HEK293 (cell line): ENCODE measurements at regions not wholly inside any gene's neighbourhood (a gene's known extent, or its start where the extent isn't known, plus 50 kb on each side); places are given as distances from the start of the nearest gene placed in this dataset.

ENCODE experiments used
- CTCF ChIA-PET: fragments of 350-600 bp; formaldehyde crosslinking; extraction: SDS; loops from one replicate; lab custom pipeline; 2021; ENCODE audit warnings: antibody characterized with exemption; lab: Yijun Ruan, JAX
- POLR2A ChIA-PET: fragments of 300-600 bp; formaldehyde crosslinking; extraction: SDS; loops from one replicate; lab custom pipeline; 2020; ENCODE audit warnings: antibody characterized with exemption, inconsistent platforms; lab: Yijun Ruan, JAX
- H3K27ac ChIP-seq: fragments of 200-500 bp; sonication (Bioruptor generic); 2 replicates; pipeline ENCODE4 v1.5.1; 2014; ENCODE audit warnings: low read depth, low read length, control low read depth, inconsistent platforms; ENCODE audit errors: extremely low read depth
- H3K36me3 ChIP-seq, 2 experiments: fragments of 200-500 bp in 1 of 2; sonication (Bioruptor generic) in 1 of 2; 1 replicate in 1 of 2; 2 replicates in 1 of 2; pipeline ENCODE4 v1.5.1; 2014 to 2017; ENCODE audit warnings: inconsistent platforms in 2 of 2, low read length in 2 of 2; ENCODE audit not compliant: control insufficient read depth in 2 of 2, insufficient read depth in 1 of 2
- H3K4me1 ChIP-seq: fragments of 200-500 bp; sonication (Bioruptor generic); 2 replicates; pipeline ENCODE4 v1.5.1; 2014; ENCODE audit warnings: mild to moderate bottlenecking, low read length, inconsistent platforms; ENCODE audit not compliant: control insufficient read depth, insufficient read depth
- H3K4me3 ChIP-seq: 2 replicates; pipeline ENCODE4 v1.5.1; 2011; ENCODE audit warnings: low read depth, mild to moderate bottlenecking, control low read depth, low read length, moderate library complexity
- H3K9me3 ChIP-seq: fragments of 200-500 bp; sonication (Bioruptor generic); 2 replicates; pipeline ENCODE4 v1.5.1; 2014; ENCODE audit warnings: low read depth, low read length, inconsistent platforms; ENCODE audit not compliant: control insufficient read depth, insufficient read depth
- INSM2 ChIP-seq: fragments of 450-650 bp; formaldehyde crosslinking; IDR thresholded peaks from 2 replicates; pipeline ENCODE4 v1.5.1; 2016; ENCODE audit warnings: missing biosample characterization, missing genetic modification characterization
- KLF1 ChIP-seq: fragments of 450-650 bp; formaldehyde crosslinking; IDR thresholded peaks from 2 replicates; pipeline ENCODE4 v1.5.1; 2016; ENCODE audit warnings: missing biosample characterization, missing genetic modification characterization
- PRDM2 ChIP-seq: fragments of 450-650 bp; formaldehyde crosslinking; IDR thresholded peaks from 2 replicates; pipeline ENCODE4 v1.5.1; 2016; ENCODE audit warnings: missing biosample characterization, missing genetic modification characterization, borderline replicate concordance
- REST ChIP-seq: fragments of 450-650 bp; formaldehyde crosslinking; IDR thresholded peaks from 2 replicates; pipeline ENCODE4 v1.5.1; 2016; ENCODE audit warnings: missing biosample characterization, missing genetic modification characterization
- ZNF132 ChIP-seq: fragments of 450-650 bp; formaldehyde crosslinking; IDR thresholded peaks from 2 replicates; pipeline ENCODE4 v1.5.1; 2017; ENCODE audit warnings: missing biosample characterization, missing genetic modification characterization, borderline replicate concordance
- ZNF169 ChIP-seq: fragments of 450-650 bp; formaldehyde crosslinking; IDR thresholded peaks from 2 replicates; pipeline ENCODE4 v1.5.1; 2016; ENCODE audit warnings: missing biosample characterization, missing genetic modification characterization
- ZNF221 ChIP-seq: fragments of 450-650 bp; formaldehyde crosslinking; IDR thresholded peaks from 2 replicates; pipeline ENCODE4 v1.5.1; 2017; ENCODE audit warnings: missing biosample characterization, missing genetic modification characterization, borderline replicate concordance
- ZNF239 ChIP-seq: fragments of 450-650 bp; formaldehyde crosslinking; IDR thresholded peaks from 2 replicates; pipeline ENCODE4 v1.5.1; 2016; ENCODE audit warnings: missing biosample characterization, missing genetic modification characterization
- ZNF24 ChIP-seq: fragments of 450-650 bp; formaldehyde crosslinking; IDR thresholded peaks from 2 replicates; pipeline ENCODE4 v1.5.1; 2016; ENCODE audit warnings: missing biosample characterization, missing genetic modification characterization
- ZNF248 ChIP-seq: fragments of 450-650 bp; formaldehyde crosslinking; IDR thresholded peaks from 2 replicates; pipeline ENCODE4 v1.5.1; 2017; ENCODE audit warnings: missing biosample characterization, missing genetic modification characterization
- ZNF362 ChIP-seq: fragments of 450-650 bp; formaldehyde crosslinking; IDR thresholded peaks from 2 replicates; pipeline ENCODE4 v1.5.1; 2016; ENCODE audit warnings: missing biosample characterization, missing genetic modification characterization
- ZNF555 ChIP-seq: fragments of 450-650 bp; formaldehyde crosslinking; conservative IDR thresholded peaks from 2 replicates; pipeline ENCODE4 v1.5.1; 2017; ENCODE audit warnings: missing biosample characterization, mild to moderate bottlenecking, missing genetic modification characterization, inconsistent platforms

- TF ChIP-seq ZNF169: no peak
- no peak for TF ChIP-seq KLF1 (tag by site-specific recombination)
- TF ChIP-seq ZNF248: no peak
- no peak for TF ChIP-seq INSM2 (tag by site-specific recombination)
These were observed 972.9 kb upstream of the SOX9 start (continued) for GRCh38 chr17:71147906-71148305.

GRCh38 chr17:71149607-71150006 lies 971.2 kb upstream of the SOX9 start:
- CTCF ChIA-PET: no interaction called here

More at GRCh38 chr17:71149607-71150006, 971.2 kb upstream of the SOX9 start:
- Histone ChIP-seq H3K36me3 (no peaks in the 10 kb centered on the region), H3K4me1 (no peaks in the 10 kb centered on the region), H3K4me3 (no peak overlapping the region), H3K9me3 (no peaks in the 10 kb centered on the region), H3K27ac (no peak overlapping the region)
- POLR2A ChIA-PET: no interaction called here
- TF ChIP-seq ZNF132: no peak
- TF ChIP-seq ZNF221 (tag by site-specific recombination): no peak
- no peak for TF ChIP-seq PRDM2 (tag by site-specific recombination)
- TF ChIP-seq ZNF362 (tag by site-specific recombination): no peak
- TF ChIP-seq ZNF239 (tag by site-specific recombination): no peak
- TF ChIP-seq REST (tag by site-specific recombination): no peak
- TF ChIP-seq ZNF24 (tag by site-specific recombination): no peak
- TF ChIP-seq ZNF555 (tag by site-specific recombination): no peak
